Myocyte (in vitro differentiated cells): ENCODE measurements at regions not wholly inside any gene's neighbourhood (a gene's known extent, or its start where the extent isn't known, plus 50 kb on each side); places are given as distances from the start of the nearest gene placed in this dataset.

ENCODE experiments used
- DNase-seq: peaks from one replicate; pipeline ENCODE4 v3.0.0-alpha.2; 2012; ENCODE audit warnings: low read depth

GRCh38 chr21:27418346-27418745 is 451.5 kb upstream of the ADAMTS5 start:
- no peak for DNase-seq

- no peak for DNase-seq
Measured at GRCh38 chr21:27412530-27412929, 445.6 kb upstream of the ADAMTS5 start.

- DNase-seq, result no peak
Measured at GRCh38 chr21:27408826-27409225, 441.9 kb upstream of the ADAMTS5 start.

- DNase-seq, result no peak
Measured at GRCh38 chr21:27407271-27407670, 440.4 kb upstream of the ADAMTS5 start.

DNA sequence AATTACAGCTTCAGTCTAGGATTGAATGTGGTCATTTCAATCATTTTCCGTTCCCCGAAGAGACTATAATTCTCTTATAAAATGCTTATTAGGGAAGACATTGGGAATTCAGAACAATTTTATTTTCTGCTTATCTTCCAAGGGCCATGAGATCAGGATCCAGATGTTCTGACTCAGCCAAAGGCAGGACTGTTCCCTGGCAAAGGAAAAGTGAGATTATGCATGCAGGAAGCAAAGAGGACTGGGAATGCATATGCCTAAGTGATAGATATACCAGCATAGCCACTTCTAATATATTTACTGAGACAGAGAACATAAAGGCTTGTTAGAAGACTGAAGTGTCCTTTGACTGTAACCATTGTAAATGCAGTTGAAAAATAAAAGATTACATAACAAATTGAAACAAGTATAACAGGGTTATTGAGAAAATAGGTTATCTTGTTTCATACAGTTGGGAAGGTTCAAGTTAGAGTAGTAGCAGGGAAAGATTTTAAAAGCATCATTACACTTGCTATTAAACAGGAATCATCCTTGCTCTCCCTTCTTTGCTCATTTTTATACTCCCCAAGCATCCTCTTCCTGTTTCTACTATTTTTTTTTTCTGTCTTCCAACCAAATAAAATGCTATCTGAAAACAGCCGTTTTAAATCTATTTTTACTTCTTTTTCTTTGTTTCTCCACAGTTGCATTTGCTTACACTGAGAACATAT is 439.6 kb upstream of the ADAMTS5 start:
- DNase-seq, result peak; percentile 20

DNA sequence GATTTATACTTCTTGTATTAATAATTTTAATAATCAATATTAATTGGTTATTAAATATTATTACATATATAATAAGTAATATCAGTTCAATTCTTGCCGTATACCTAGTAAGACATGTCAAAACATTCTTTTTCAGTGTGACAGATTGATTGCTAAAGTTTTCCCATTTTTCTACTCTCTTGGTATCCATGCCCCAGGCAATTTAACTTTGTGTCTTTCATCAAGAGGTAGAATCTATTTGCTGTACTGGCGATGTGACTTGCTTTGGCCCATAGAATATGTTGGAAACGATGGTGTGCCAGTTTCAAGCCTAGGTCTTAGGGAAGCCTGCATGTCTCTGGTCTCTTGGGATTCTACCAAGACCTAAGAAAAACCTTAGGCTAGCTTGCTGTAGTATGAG is 436.1 kb upstream of the ADAMTS5 start:
- no peak for DNase-seq

- DNase-seq, result no peak
Measured at GRCh38 chr21:27400045-27400444, 433.2 kb upstream of the ADAMTS5 start.

- DNase-seq, result no peak
Measured at GRCh38 chr21:27397578-27397977, 430.7 kb upstream of the ADAMTS5 start.

GRCh38 chr21:27393726-27394125 is 426.8 kb upstream of the ADAMTS5 start:
- DNase-seq, result no peak

DNA sequence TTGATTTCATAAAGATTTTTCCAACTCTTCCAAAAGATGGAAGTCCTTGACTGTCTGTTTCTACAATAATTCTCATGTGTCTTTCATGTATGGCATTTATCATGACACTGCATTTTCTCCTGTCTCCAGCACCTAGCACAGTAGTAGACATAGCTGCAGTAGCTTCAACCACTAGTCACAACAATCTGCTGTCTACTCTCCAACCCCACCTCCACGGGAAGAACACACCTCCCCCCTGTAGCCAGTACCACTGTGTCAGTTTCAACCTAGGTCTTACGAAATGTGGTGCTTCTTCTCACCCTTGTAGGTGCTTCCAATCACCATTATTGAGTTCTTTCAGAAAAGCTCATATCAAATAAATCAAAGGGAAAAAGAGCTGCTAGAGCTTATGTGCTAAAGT is 425.1 kb upstream of the ADAMTS5 start:
- no peak for DNase-seq

GRCh38 chr21:27390384-27390783 is 423.5 kb upstream of the ADAMTS5 start:
- DNase-seq, result no peak

DNA sequence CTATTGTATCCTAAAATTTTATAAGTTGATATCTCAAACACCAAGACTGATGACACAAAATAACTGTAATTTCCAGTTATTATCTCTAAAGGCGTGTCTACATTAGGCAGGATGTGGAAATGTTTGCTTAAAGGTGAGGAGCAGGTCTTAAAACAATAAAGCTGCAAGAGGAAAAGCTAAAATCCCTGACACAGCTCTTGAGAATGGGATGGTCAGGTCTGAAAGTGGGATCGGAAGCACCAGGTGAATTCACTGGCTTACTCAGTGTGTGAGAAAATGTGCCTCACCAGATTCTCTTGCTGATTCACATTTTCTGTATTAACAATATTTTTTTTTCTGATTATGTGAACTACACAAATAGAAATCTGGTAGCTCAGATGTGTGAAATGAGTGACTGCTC is 421.9 kb upstream of the ADAMTS5 start:
- DNase-seq, result no peak

DNA sequence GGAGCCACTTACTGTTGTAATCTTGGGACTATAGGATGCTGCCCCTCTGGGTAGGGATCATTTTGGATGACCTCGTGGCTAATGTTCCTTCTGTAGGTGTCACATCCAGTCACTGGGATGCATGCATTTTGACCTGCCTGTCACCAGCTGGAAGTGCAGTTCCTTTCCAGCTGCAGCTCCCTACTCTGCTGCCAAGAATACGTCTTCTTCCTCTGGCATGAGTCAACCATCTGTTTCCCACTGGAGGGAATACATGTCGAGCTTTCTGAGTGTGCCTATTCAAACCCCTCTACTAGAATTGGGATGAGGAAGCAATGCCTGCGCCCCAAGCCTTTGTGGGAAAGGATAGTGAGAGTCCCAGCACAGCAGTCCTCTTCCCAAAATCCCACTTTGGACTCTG is 415.5 kb upstream of the ADAMTS5 start:
- DNase-seq, result no peak

- DNase-seq, result peak; percentile 71
Measured at GRCh38 chr21:27380303-27380702, 413.4 kb upstream of the ADAMTS5 start.

GRCh38 chr21:27379354-27379753 is 412.5 kb upstream of the ADAMTS5 start:
- no peak for DNase-seq

- no peak for DNase-seq
Measured at GRCh38 chr21:27372381-27372780, 405.5 kb upstream of the ADAMTS5 start.

- DNase-seq, result peak; percentile 20
Measured at GRCh38 chr21:27371975-27372331, 405.1 kb upstream of the ADAMTS5 start.

GRCh38 chr21:27371115-27371974 is 404.5 kb upstream of the ADAMTS5 start:
- DNase-seq, result peak; percentile 36

- no peak for DNase-seq
Measured at GRCh38 chr21:27369978-27370571, 403.2 kb upstream of the ADAMTS5 start.

DNA sequence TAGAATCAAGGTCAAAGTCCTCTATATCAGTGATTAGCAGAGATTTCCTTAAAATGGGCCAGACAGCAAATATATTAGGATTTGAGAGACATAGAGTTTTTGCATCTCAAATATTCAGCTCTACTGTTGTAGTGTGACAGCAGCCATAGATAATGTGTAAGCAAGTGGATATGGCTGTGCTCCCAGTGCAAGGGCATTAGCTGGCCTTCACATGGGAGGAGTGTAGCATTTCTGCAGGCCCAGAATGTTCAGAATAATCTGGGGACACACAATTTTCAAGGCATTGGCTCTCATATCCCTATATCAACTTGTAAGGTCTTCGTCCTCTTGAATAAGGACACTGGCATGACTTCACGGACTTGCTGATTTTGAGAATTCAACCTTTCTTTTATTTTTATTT is 402.3 kb upstream of the ADAMTS5 start:
- DNase-seq, result no peak

GRCh38 chr21:27366646-27367235 is 399.9 kb upstream of the ADAMTS5 start:
- DNase-seq, result no peak

- no peak for DNase-seq
Measured at GRCh38 chr21:27366036-27366435, 399.1 kb upstream of the ADAMTS5 start.
